IMR-90 (cell line): ENCODE measurements at regions not wholly inside any gene's neighbourhood (a gene's known extent, or its start where the extent isn't known, plus 50 kb on each side); places are given as distances from the start of the nearest gene placed in this dataset.

Experiments used
- CTCF ChIP-seq: conservative IDR thresholded peaks from 2 replicates; pipeline ENCODE4 v1.5.1; 2012; ENCODE audit warnings: mild to moderate bottlenecking, low read depth, low read length, improper control_type of control experiment
- FOS ChIP-seq: fragments of 150-350 bp; IDR thresholded peaks from 2 replicates; pipeline ENCODE4 v1.6.1; 2016; ENCODE audit warnings: low read depth, low read length
- MXI1 ChIP-seq: IDR thresholded peaks from 2 replicates; pipeline ENCODE4 v1.6.1; 2012; ENCODE audit warnings: low read depth, mild to moderate bottlenecking, low read length, moderate library complexity, borderline replicate concordance
- POLR2A ChIP-seq: IDR thresholded peaks from 2 replicates; pipeline ENCODE4 v1.6.1; 2012; ENCODE audit warnings: mild to moderate bottlenecking, low read depth, low read length
- RFX5 ChIP-seq: IDR thresholded peaks from 2 replicates; pipeline ENCODE4 v1.8.0; 2012; ENCODE audit warnings: low read depth, mild to moderate bottlenecking, low read length, moderate library complexity
- SMC3 ChIP-seq: fragments of 150-350 bp; IDR thresholded peaks from 2 replicates; pipeline ENCODE4 v1.6.1; 2016; ENCODE audit warnings: low read depth, mild to moderate bottlenecking, antibody characterized with exemption, low read length, moderate library complexity

GRCh38 chr15:58298879-58299850 lies 132.6 kb upstream of the LIPC start:
- TF ChIP-seq CTCF (no peak), POLR2A (no peak), RFX5 (no peak), FOS (no peak), MXI1 (no peak), SMC3 (no peak)
